ENCODE measurements at regions not wholly inside any gene's neighbourhood (a gene's known extent, or its start where the extent isn't known, plus 50 kb on each side); places are given as distances from the start of the nearest gene placed in this dataset.

- TF ChIP-seq CTCF (conservative IDR thresholded peaks at IDR 0.05; ENCODE audit: low read length), result no peak
- no peak for TF ChIP-seq EZH2phosphoT487 (IDR thresholded peaks at IDR 0.05; ENCODE audit: borderline replicate concordance)
These were observed 58.6 kb upstream of the BACH1 start for GRCh38 chr21:29240136-29240535.

Data from Loucy (cell line).